DND-41 (cell line): ENCODE measurements at regions not wholly inside any gene's neighbourhood (a gene's known extent, or its start where the extent isn't known, plus 50 kb on each side); places are given as distances from the start of the nearest gene placed in this dataset.

ENCODE experiments used
- CTCF ChIP-seq: IDR thresholded peaks from 2 replicates; pipeline ENCODE4 v1.5.1; 2012; ENCODE audit warnings: borderline replicate concordance, low read length, moderate library complexity, mild to moderate bottlenecking; ENCODE audit not compliant: poor library complexity, severe bottlenecking; ENCODE audit errors: extremely low read depth
- EZH2 ChIP-seq: IDR thresholded peaks from 3 replicates; pipeline ENCODE4 v1.6.1; 2012; ENCODE audit warnings: borderline replicate concordance, low read depth, mild to moderate bottlenecking, moderate library complexity, low read length, inconsistent platforms; ENCODE audit not compliant: severe bottlenecking

GRCh38 chr4:147430111-147430510 is 50.8 kb upstream of the EDNRA start:
- TF ChIP-seq CTCF (no peak), EZH2 (no peak)
